ENCODE measurements at regions not wholly inside any gene's neighbourhood (a gene's known extent, or its start where the extent isn't known, plus 50 kb on each side); places are given as distances from the start of the nearest gene placed in this dataset.

GRCh38 chr2:121890041-121890440, 134.6 kb downstream of the TSN start:
- FAIRE-seq, result no peak
- DNase-seq (ENCODE audit: extremely low spot score, insufficient read length, low read depth), result no peak

GRCh38 chr2:121895723-121896571, 140.5 kb downstream of the TSN start:
- DNase-seq (ENCODE audit: extremely low spot score, insufficient read length, low read depth) (no peak), FAIRE-seq (no peak)

GRCh38 chr2:121897335-121897970, 142.0 kb downstream of the TSN start:
- FAIRE-seq, result peak; percentile 59
- peak; percentile 12 for DNase-seq (ENCODE audit: extremely low spot score, insufficient read length, low read depth)

- FAIRE-seq (no peak), DNase-seq (ENCODE audit: extremely low spot score, insufficient read length, low read depth) (no peak)
These were observed 143.0 kb downstream of the TSN start for GRCh38 chr2:121898483-121898882.

- no peak for FAIRE-seq
These were observed 144.9 kb downstream of the TSN start for GRCh38 chr2:121900391-121900790.

GRCh38 chr2:121902171-121902591, 146.7 kb downstream of the TSN start:
- FAIRE-seq, result no peak
- no peak for DNase-seq (ENCODE audit: extremely low spot score, insufficient read length, low read depth)

More at GRCh38 chr2:121900391-121900790, 144.9 kb downstream of the TSN start:
- no peak for DNase-seq (ENCODE audit: extremely low spot score, insufficient read length, low read depth)

GRCh38 chr2:121902616-121903015, 147.2 kb downstream of the TSN start:
- DNase-seq (ENCODE audit: extremely low spot score, insufficient read length, low read depth) (no peak), FAIRE-seq (no peak)

GRCh38 chr2:121903037-121903689, 147.7 kb downstream of the TSN start:
- DNase-seq (ENCODE audit: extremely low spot score, insufficient read length, low read depth), result no peak
- no peak for FAIRE-seq

GRCh38 chr2:121904656-121905055, 149.2 kb downstream of the TSN start:
- FAIRE-seq (no peak), DNase-seq (ENCODE audit: extremely low spot score, insufficient read length, low read depth) (no peak)

GRCh38 chr2:121905201-121905600, 149.8 kb downstream of the TSN start:
- FAIRE-seq, result no peak

GRCh38 chr2:121906170-121906569, 150.7 kb downstream of the TSN start:
- FAIRE-seq (no peak), DNase-seq (ENCODE audit: extremely low spot score, insufficient read length, low read depth) (no peak)

More at GRCh38 chr2:121905201-121905600, 149.8 kb downstream of the TSN start:
- DNase-seq (ENCODE audit: extremely low spot score, insufficient read length, low read depth), result no peak

- DNase-seq (ENCODE audit: extremely low spot score, insufficient read length, low read depth), result no peak
These were observed 152.5 kb downstream of the TSN start for GRCh38 chr2:121907928-121908327.

GRCh38 chr2:121910139-121910538, 154.7 kb downstream of the TSN start:
- no peak for DNase-seq (ENCODE audit: extremely low spot score, insufficient read length, low read depth)
- FAIRE-seq, result no peak

More at GRCh38 chr2:121907928-121908327, 152.5 kb downstream of the TSN start:
- FAIRE-seq, result no peak

GRCh38 chr2:121911036-121911435, 155.6 kb downstream of the TSN start:
- no peak for DNase-seq (ENCODE audit: extremely low spot score, insufficient read length, low read depth)
- FAIRE-seq, result no peak

- FAIRE-seq (no peak), DNase-seq (ENCODE audit: extremely low spot score, insufficient read length, low read depth) (no peak)
These were observed 161.7 kb downstream of the TSN start for GRCh38 chr2:121917143-121917542.

GRCh38 chr2:121918231-121918630, 162.8 kb downstream of the TSN start:
- DNase-seq (ENCODE audit: extremely low spot score, insufficient read length, low read depth) (no peak), FAIRE-seq (no peak)

- FAIRE-seq (no peak), DNase-seq (ENCODE audit: extremely low spot score, insufficient read length, low read depth) (no peak)
These were observed 164.4 kb downstream of the TSN start for GRCh38 chr2:121919803-121920202.

- FAIRE-seq (no peak), DNase-seq (ENCODE audit: extremely low spot score, insufficient read length, low read depth) (no peak)
These were observed 170.0 kb downstream of the TSN start for GRCh38 chr2:121925466-121925865.

GRCh38 chr2:121943285-121943684, 187.8 kb downstream of the TSN start:
- FAIRE-seq (no peak), DNase-seq (ENCODE audit: extremely low spot score, insufficient read length, low read depth) (no peak)

- no peak for FAIRE-seq
- no peak for DNase-seq (ENCODE audit: extremely low spot score, insufficient read length, low read depth)
These were observed 188.8 kb downstream of the TSN start for GRCh38 chr2:121944072-121944831.

Measured in GM18507 (cell line).